Lower lobe of right lung (tissue), 2 donors: ENCODE measurements at regions not wholly inside any gene's neighbourhood (a gene's known extent, or its start where the extent isn't known, plus 50 kb on each side); places are given as distances from the start of the nearest gene placed in this dataset.

Experiments used
- ATAC-seq, 2 donors: fragments of 200-7000 bp; cut with Tn5 transposase; one replicate each; pipeline ENCODE4 v1.9.1; 2020 to 2022; ENCODE audit warnings: mild to moderate bottlenecking in 2 of 2, moderate library complexity in 2 of 2
- DNase-seq: peaks from one replicate; pipeline ENCODE4 v3.0.0-alpha.2; 2020
- H3K27ac ChIP-seq: fragments of 200-600 bp; one replicate; pipeline ENCODE4 v1.8.0; 2022
- H3K27me3 ChIP-seq: fragments of 200-600 bp; one replicate; pipeline ENCODE4 v1.8.0; 2022; ENCODE audit warnings: low read depth
- H3K36me3 ChIP-seq: fragments of 200-600 bp; one replicate; pipeline ENCODE4 v1.8.0; 2022; ENCODE audit warnings: mild to moderate bottlenecking
- H3K4me1 ChIP-seq: fragments of 200-600 bp; one replicate; pipeline ENCODE4 v1.8.0; 2022
- H3K4me3 ChIP-seq: fragments of 200-600 bp; one replicate; pipeline ENCODE4 v1.8.0; 2022; ENCODE audit warnings: mild to moderate bottlenecking
- H3K9me3 ChIP-seq: fragments of 200-600 bp; one replicate; pipeline ENCODE4 v1.8.0; 2022
- intact Hi-C: fragments of 100-400 bp; cut with DNase I; formaldehyde crosslinking; loops from one replicate; pipeline ENCODE4 v1.11.0; 2022
- TF ChIP-seq, protein P1 (sequence below): fragments of 200-600 bp; IDR thresholded peaks from one replicate; pipeline ENCODE4 v1.8.0; 2022; ENCODE audit warnings: antibody characterized with exemption, mild to moderate bottlenecking
- donor health status: DM: no; HTN: yes; CAD: no; lungs with severe emphysema.

DNA sequence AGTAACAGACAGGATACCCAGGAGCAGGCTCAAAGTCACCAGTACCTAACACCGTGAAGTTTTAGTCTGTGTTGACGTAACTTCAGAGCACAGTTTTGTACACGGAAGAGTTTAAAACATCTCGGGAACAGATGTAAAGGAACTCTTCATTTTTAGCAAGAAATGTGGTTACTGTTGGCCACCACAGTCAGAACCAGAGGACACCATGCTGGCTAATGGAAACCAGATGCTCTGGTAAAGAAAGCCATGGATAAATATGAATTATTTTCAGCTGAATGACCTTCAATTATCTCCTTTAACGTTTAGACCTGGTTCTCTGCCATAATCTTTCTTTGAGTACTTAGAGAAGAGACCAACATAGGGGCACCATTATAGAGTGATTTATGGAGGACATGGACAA is 115.9 kb downstream of the NTMT2 start:
- no peaks in the 10 kb centered on the region for H3K27me3 ChIP-seq
- H3K27ac ChIP-seq: no peak overlapping the region
- H3K4me3 ChIP-seq: no peak overlapping the region
- TF ChIP-seq, protein P1, sequence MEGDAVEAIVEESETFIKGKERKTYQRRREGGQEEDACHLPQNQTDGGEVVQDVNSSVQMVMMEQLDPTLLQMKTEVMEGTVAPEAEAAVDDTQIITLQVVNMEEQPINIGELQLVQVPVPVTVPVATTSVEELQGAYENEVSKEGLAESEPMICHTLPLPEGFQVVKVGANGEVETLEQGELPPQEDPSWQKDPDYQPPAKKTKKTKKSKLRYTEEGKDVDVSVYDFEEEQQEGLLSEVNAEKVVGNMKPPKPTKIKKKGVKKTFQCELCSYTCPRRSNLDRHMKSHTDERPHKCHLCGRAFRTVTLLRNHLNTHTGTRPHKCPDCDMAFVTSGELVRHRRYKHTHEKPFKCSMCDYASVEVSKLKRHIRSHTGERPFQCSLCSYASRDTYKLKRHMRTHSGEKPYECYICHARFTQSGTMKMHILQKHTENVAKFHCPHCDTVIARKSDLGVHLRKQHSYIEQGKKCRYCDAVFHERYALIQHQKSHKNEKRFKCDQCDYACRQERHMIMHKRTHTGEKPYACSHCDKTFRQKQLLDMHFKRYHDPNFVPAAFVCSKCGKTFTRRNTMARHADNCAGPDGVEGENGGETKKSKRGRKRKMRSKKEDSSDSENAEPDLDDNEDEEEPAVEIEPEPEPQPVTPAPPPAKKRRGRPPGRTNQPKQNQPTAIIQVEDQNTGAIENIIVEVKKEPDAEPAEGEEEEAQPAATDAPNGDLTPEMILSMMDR: no peak
- H3K36me3 ChIP-seq: no peaks in the 10 kb centered on the region
- H3K4me1 ChIP-seq: no peaks in the 10 kb centered on the region
- ATAC-seq (no peak), DNase-seq (no peak)
- H3K9me3 ChIP-seq: no peaks in the 10 kb centered on the region
- intact Hi-C loops: no loop called here

DNA sequence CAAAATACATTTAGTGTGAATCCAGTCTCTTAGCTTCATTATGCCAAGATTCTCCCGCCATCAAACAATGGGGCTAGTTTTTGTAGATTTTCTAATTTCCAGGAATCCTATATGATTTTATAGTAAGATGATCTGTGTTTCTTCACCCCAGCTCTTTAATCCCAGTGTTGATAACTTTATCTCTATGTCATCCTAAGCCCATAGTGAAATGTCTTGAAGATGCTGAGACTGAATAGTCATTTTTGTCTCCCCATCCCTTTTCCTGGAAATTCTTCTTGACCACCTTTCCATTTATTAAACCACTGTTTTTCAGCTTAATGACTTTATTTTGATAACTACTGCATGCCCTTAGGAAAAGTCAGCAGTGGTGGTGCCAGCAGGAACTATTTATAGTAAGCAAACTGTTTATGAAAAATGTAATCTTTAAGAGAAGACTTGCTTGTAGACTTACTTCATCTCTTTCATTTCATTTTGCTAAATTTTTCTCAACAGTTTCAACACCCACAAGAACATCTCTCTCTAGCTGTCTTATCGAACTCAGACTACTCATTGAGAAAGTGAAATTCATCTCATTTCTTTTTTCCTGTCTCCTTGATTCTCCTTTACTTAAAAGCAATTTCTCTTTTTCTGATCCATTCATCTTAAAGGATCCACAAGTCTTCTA is 116.6 kb downstream of the NTMT2 start:
- Histone ChIP-seq H3K4me1 (no peaks in the 10 kb centered on the region), H3K27me3 (no peaks in the 10 kb centered on the region), H3K4me3 (no peak overlapping the region), H3K9me3 (no peaks in the 10 kb centered on the region), H3K27ac (no peak overlapping the region), H3K36me3 (no peaks in the 10 kb centered on the region)
- ATAC-seq: no peak
- DNase-seq: no peak
- TF ChIP-seq, protein P1: no peak
- intact Hi-C loops: no loop called here

DNA sequence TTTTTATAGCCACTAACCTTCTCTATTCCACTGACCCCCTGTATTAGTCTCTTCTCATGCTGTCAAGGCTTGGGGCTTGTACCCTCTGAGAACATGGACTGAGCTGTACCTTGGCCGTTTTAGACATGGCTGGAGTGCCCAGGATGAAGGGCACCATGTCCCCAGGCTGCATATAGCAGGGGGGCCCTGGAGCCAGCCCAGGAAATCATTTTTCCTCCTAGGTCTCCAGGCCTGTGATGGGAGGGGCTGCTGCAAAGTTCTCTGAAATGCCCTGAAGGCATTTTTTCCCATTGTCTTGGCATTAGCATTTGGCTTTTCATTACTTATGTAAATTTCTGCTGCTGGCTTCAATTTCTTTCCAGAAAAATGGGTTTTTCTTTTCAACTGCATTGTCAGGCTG is 119.5 kb downstream of the NTMT2 start:
- no peaks in the 10 kb centered on the region for H3K9me3 ChIP-seq

DNA sequence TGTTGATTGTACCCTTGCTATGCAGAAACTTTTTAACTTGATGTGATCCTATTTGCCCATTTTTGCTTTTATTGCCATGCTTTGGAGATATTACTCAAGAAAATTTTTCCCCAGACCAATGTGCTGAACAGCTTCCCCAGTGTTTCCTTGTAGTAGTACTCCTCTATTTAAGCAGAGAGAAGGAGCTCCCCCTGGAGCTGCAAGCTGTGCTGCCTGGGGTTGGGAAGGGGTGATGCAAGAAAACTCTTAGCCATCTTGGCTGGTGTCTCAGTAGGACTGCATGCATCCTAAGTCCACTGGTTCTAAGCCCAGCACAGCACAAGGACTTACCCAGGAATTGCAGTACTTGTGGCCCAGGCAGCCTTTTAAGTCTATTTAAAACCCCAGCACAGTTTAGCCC is 121.6 kb downstream of the NTMT2 start:
- TF ChIP-seq, protein P1: no peak
- H3K27ac ChIP-seq: no peak overlapping the region
- no peak overlapping the region for H3K4me3 ChIP-seq
- H3K27me3 ChIP-seq: no peaks in the 10 kb centered on the region
- H3K9me3 ChIP-seq: no peaks in the 10 kb centered on the region
- intact Hi-C loops: no loop called here
- ATAC-seq: no peak
- H3K36me3 ChIP-seq: no peaks in the 10 kb centered on the region
- DNase-seq: no peak
- no peaks in the 10 kb centered on the region for H3K4me1 ChIP-seq

More for the DNA sequence above, 119.5 kb downstream of the NTMT2 start:
- H3K4me3 ChIP-seq: no peak overlapping the region
- H3K27ac ChIP-seq: no peak overlapping the region
- intact Hi-C loops: no loop called here
- TF ChIP-seq, protein P1: no peak
- no peak for DNase-seq
- no peaks in the 10 kb centered on the region for H3K27me3 ChIP-seq
- H3K36me3 ChIP-seq: no peaks in the 10 kb centered on the region
- ATAC-seq: no peak
- H3K4me1 ChIP-seq: no peaks in the 10 kb centered on the region

DNA sequence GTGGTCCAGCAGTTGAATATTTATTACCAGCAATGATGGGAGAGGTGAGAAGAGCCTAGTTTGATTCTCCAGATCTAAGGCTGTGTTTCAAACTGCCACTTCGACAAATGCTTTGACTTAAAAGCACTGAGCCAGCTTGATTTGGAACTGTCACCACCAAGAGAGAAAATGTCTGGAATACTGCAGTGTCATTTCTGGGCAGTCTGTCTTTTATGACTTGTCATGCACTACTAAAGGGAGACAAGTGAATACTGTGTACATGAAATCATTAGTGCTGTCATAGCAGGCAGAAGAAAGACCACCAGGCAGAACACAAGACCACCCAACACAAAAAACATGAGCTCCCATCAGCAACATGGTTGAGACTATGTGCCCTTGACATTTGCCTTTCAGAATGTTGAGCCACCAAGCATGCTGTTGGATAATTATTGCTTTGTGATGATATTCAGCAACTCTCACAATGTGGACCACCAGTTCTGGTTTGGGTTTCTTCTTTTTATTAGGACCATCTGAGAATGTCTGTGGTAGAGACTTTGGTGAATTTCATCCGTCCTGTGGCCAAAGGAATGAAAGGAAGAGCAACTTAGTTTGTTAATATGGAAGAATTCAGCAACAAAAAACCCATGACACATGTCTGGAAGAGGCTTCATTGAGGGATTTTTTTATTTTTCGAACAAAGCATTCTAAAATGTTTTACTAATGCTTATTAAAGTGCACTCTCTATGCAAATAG is 125.8 kb downstream of the NTMT2 start:
- ATAC-seq: no peak
- no peak for DNase-seq
- Histone ChIP-seq H3K9me3 (no peaks in the 10 kb centered on the region), H3K27me3 (no peaks in the 10 kb centered on the region), H3K27ac (no peak overlapping the region), H3K4me3 (no peak overlapping the region), H3K4me1 (no peaks in the 10 kb centered on the region), H3K36me3 (no peaks in the 10 kb centered on the region)
- intact Hi-C loops: no loop called here
- TF ChIP-seq, protein P1: no peak
